22Rv1 (cell line): ENCODE measurements at regions not wholly inside any gene's neighbourhood (a gene's known extent, or its start where the extent isn't known, plus 50 kb on each side); places are given as distances from the start of the nearest gene placed in this dataset.

Experiments
- H3K27ac ChIP-seq: fragments of 450-650 bp; 2 replicates; pipeline ENCODE4 v1.5.1; 2017
- CTCF ChIP-seq: fragments of 450-650 bp; IDR thresholded peaks from 2 replicates; pipeline ENCODE4 v1.5.1; 2017; ENCODE audit warnings: mild to moderate bottlenecking
- ZFX ChIP-seq: fragments of 450-650 bp; IDR thresholded peaks from 2 replicates; pipeline ENCODE4 v1.6.1; 2017; ENCODE audit warnings: antibody characterized with exemption, borderline replicate concordance

- no peak overlapping the region for H3K27ac ChIP-seq
- TF ChIP-seq ZFX, result no peak
Observed at GRCh38 chr16:80362816-80363215, 178.0 kb upstream of the DYNLRB2 start.

GRCh38 chr16:80356365-80356764, 184.4 kb upstream of the DYNLRB2 start:
- H3K27ac ChIP-seq, result no peak overlapping the region
- TF ChIP-seq CTCF, result no peak
- TF ChIP-seq ZFX, result no peak

GRCh38 chr16:80355335-80355734, 185.5 kb upstream of the DYNLRB2 start:
- TF ChIP-seq ZFX, result no peak
- no peak for TF ChIP-seq CTCF
- H3K27ac ChIP-seq, result no peak overlapping the region

- H3K27ac ChIP-seq, result no peak overlapping the region
- TF ChIP-seq ZFX (no peak), CTCF (no peak)
Observed at GRCh38 chr16:80350061-80350460, 190.7 kb upstream of the DYNLRB2 start.

GRCh38 chr16:80347900-80348299, 192.9 kb upstream of the DYNLRB2 start:
- TF ChIP-seq ZFX (no peak), CTCF (no peak)
- no peak overlapping the region for H3K27ac ChIP-seq

GRCh38 chr16:80347002-80347401, 193.8 kb upstream of the DYNLRB2 start:
- TF ChIP-seq ZFX, result no peak
- no peak for TF ChIP-seq CTCF
- no peak overlapping the region for H3K27ac ChIP-seq

- TF ChIP-seq ZFX, result no peak
- no peak for TF ChIP-seq CTCF
- H3K27ac ChIP-seq, result no peak overlapping the region
Observed at GRCh38 chr16:80346111-80346632, 194.6 kb upstream of the DYNLRB2 start.

- no peak overlapping the region for H3K27ac ChIP-seq
- TF ChIP-seq CTCF (no peak), ZFX (no peak)
Observed at GRCh38 chr16:80345701-80346100, 195.1 kb upstream of the DYNLRB2 start.
